Muscle of back (tissue), 3 donors: ENCODE measurements at regions not wholly inside any gene's neighbourhood (a gene's known extent, or its start where the extent isn't known, plus 50 kb on each side); places are given as distances from the start of the nearest gene placed in this dataset.
A peak's percentile ranks its signal among the peaks of the same experiment; 100 is the strongest.
"Not testable (repeated sequence)": the region's sequence is repeated elsewhere in the genome, so short reads cannot be mapped to it uniquely, and the experiment has no call there.

ENCODE experiments used
- DNase-seq, 3 donors: peaks; one replicate each; pipeline versions ENCODE4 v3.0.0 to v3.0.0-alpha.2; 2013

GRCh38 chr12:30578426-30578825 is 117.2 kb downstream of the IPO8 start:
- no peak for DNase-seq

DNA sequence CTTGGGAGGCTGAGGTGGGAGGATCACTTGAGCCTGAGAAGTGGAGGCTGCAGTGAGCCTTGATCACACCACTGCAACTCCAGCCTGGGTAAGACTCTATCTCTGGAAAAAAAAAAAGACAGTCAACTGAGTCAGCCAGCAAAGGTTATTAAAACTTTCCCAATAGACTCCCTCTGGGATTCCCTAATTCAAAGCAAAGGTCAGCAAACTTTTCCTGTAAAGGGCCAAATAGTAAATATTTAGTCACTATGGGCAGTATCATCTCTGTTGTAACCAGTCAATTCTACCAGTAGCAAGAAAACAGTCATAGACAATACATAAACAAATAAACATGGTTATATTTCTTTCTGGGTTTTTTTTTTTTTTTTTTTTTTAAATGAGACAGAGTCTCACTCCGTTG is 122.5 kb downstream of the IPO8 start:
- no peak for DNase-seq

GRCh38 chr12:30570211-30570890 is 125.3 kb downstream of the IPO8 start:
- peak in 1 of 3 donors; percentile 7 for DNase-seq

- no peak for DNase-seq
Measured at GRCh38 chr12:30569426-30569825, 126.2 kb downstream of the IPO8 start.

DNA sequence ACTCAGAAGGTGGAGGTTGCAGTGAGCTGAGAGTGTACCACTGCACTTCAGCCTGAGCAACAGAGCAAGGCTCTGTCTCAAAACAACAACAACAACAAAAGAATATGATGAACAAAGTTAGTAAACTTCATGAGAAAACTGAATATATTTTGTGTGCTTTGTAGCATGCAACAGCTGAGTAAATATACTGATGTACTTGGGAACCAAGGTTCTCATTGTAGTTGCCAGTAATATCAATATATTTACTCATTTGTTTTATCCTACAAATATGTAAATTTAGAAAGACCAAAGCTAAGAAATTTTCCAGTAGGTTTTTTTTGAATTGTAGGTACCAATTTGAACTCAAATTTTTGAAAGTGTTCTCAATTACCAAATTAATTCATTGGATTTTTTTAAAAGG is 127.2 kb downstream of the IPO8 start:
- no peak for DNase-seq

GRCh38 chr12:30567082-30567481 is 128.6 kb downstream of the IPO8 start:
- no peak for DNase-seq

GRCh38 chr12:30564394-30564793 is 131.3 kb downstream of the IPO8 start:
- DNase-seq: no peak

DNA sequence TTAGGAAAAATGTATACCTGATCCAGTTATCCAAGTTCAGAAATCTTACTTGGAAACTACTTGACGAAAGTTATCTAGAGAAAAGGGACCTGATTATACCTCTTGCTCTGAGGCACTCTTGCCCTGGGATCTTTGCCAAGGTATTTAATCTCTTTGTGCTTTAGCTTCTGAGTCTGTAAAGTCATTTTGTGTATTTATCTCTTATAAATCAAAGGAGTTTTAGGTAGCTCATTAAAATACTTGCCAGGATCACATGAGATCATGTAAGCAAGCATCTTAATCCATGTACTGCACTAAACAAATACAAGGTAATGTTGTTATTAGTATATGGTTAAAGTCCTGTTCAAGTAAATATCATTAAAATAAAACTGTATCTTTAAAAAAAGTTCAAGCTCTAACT is 147.5 kb downstream of the IPO8 start:
- no peak for DNase-seq

DNA sequence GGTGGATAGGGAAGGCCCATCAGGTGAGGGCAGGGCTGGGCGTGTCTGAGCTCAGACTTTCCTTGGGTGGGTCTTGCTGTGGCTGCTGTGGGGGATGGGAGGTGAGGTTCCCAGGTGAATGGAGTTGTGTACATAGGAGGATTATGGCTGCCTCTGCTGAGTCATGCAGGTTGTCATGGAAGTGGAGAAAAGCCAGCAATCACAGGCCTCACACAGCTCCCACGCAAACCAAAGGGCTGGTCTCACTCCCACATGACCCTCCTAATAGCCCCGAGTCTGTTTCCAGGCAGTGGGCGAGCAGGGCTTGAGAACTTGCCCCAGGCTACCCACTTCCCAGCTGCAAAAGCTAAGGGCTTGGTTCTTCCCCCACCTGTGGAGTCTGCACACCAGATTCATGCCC is 149.5 kb downstream of the IPO8 start:
- DNase-seq: no peak

GRCh38 chr12:30544704-30545103 is 151.0 kb downstream of the IPO8 start:
- DNase-seq: not testable (repeated sequence)

DNA sequence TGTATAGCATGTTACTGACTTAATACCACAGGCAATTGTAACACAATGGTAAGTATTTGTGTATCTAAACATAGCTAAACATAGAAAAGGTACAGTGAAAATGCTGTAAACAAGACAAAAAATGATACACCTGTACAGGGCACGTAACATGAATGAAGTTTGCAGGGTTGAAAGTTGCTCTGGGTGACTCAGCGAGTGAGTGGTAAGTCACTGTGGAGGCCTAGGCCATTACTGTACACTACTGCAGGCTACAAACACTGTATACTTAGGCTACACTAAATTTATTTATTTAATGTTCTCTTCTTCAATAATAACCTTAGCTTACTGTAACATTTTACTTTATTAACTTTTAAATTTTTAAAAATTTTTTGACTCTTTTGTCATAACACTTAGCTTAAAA is 158.4 kb downstream of the IPO8 start:
- no peak for DNase-seq

DNA sequence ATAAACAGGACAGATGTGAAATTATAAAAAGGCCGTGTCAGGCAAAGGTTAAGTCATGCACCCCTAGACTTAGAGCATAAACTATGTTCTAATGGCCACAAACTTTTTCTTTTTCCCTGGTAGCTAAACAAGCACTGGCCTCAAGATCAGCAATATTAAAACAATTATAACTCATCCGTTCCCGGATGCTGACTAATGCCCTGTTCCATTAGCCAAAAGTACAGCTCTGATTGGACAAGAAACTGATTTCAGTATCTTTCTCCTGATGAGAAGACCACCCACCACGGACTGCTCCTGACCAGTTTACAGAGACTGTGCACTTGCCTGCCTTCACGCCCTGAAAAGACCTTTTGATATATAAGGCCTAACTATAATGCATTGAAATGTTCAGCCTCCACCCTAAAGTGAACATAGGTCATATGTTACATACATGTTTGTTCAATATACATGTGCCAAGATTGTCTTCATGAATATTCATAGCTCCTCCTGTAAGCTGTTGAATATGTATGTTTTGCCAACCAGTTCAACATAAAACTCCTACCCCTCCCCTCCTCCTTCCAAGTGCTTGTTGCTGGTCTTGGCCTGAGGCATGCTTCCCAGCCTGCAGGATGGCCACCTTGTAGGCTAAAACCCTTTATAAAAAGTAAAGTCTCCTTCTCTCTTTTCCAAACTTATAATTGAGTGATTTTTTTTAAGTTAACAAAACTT is 162.0 kb downstream of the IPO8 start:
- DNase-seq: no peak

GRCh38 chr12:30531731-30532678 is 163.7 kb downstream of the IPO8 start:
- DNase-seq: no peak

- DNase-seq: no peak
Measured at GRCh38 chr12:30529489-30530269, 166.0 kb downstream of the IPO8 start.

GRCh38 chr12:30525171-30525570 is 170.5 kb downstream of the IPO8 start:
- no peak for DNase-seq

- not testable (repeated sequence) for DNase-seq
Measured at GRCh38 chr12:30520285-30520684, 175.4 kb downstream of the IPO8 start.

DNA sequence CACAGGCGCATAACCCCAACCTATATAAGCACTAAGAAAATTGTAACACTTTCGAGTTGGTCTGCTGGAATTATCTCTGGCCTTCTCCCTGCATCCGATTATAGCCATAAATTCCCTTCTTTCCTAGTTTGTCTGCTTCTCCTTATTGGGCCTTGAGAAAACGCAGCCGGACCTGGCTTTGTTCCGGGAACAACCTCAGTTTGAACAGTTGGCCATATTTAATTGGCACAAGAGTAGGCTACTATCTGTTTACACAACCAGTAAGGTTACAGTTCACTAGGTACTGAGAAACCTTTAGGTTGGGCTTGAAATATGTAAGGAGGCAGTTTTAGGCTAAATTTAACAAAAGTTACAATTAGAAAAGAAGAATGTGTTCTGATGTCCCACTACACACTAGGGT is 176.1 kb downstream of the IPO8 start:
- no peak for DNase-seq

- DNase-seq: no peak
Measured at GRCh38 chr12:30517320-30517719, 178.3 kb downstream of the IPO8 start.

DNA sequence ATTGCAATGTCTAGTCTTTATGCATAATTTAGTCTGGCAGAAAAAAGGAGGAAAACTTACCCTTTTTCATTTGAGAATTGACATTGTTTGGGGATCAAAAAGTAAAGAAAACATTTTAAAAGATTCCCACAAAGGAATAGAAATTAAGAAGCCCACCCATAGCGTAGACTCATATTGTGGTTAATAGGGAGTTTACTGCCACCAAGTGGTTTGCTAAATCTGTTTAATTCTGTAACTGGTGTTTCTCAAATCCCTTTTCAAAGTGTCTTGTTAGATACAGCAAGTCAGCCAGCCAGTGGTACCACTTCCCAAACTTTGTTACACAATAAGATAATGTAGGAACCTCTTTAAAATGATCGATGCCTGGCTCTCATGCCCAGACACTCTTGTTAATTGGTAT is 180.3 kb downstream of the IPO8 start:
- DNase-seq: peak; percentile 2 to 41 (median 8)

GRCh38 chr12:30514666-30515065 is 181.0 kb downstream of the IPO8 start:
- DNase-seq: no peak

DNA sequence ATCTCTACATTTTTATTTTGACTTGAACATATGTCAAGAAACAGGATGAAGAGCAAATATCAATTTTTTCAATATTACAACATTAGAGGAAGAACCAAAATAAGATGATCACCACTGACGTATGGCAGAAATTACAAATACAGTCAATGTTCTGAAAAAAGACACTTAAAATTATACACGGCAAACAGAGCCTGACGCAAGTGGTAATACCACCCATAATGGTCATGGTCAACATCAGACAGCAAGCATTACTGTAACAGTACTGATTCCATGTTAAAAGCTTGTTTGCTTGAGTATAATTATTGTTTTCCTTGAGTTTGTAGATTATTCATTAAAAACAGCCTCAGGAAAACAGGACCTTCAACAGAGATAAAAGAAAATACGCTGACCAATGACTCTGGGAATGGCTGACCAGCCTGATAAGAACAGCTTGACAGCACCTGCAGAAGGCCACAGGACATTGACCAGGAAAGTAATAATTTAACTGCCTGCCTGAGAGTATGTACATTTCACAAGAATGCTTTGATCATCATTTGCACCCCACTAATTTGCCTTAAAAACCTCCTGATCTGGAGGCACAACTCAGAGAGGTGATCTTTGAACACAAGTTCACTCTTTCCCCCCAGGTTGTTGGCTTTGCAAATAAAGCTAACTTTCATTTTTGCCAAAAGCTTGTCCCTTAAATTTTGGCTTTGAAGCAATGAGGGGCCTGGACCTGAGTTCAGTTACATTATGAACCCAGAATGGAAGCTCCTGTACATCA is 187.3 kb downstream of the IPO8 start:
- no peak for DNase-seq
